HL-60/S4 (cell line): ENCODE measurements at regions not wholly inside any gene's neighbourhood (a gene's known extent, or its start where the extent isn't known, plus 50 kb on each side); places are given as distances from the start of the nearest gene placed in this dataset.
"Not testable (repeated sequence)": the region's sequence is repeated elsewhere in the genome, so short reads cannot be mapped to it uniquely, and the experiment has no call there.

Experiments
- in situ Hi-C: fragments of 300-500 bp; cut with MboI; formaldehyde crosslinking; loops from 2 replicates; pipeline ENCODE4 v1.14.3; 2022; ENCODE audit warnings: low sequenced_read_pairs

GRCh38 chr6:163867518-163868292 lies 453.2 kb downstream of the QKI start:
- in situ Hi-C loops = no loop called here

DNA sequence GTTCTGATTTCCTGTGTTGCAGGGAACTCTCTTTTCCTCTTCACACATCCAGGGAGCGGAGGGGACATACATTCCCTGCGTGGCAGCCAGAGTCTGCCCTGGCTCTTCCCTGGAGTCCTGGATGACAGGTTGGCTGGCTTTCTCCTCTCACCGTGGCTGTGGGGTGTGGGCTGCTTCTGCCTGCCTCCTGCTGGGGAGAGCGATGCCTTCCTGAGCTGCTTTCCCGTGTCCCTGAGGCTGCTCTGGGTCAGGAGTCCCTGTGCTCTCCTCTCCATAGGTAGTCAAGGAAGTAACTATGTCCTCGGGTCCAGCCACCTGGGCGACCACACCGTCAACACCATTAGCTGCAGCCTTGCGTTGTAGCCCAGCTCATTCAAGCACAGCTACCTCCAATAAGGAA lies 451.7 kb downstream of the QKI start:
- in situ Hi-C loops = no loop called here

DNA sequence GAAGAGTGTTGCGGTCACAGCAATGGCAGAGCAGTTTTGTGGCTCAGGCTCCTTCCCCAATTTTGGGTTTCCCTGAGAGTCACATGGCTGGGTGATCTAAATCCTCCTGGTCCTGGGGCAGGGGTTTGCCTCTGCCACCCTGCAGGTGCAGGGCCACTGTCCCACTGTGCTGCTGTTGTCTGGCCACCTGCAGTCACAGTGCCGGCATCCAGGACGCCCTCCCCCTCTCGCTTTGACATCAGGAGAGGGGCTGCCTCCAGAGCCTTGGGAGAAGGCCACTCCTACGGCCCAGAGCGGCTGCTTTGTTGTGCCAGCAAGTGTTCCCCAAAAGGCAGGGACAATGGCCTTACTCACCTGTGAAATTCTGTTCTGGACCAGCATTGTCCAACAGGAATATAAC lies 449.0 kb downstream of the QKI start:
- in situ Hi-C loops = no loop called here

GRCh38 chr6:163862701-163863100 lies 448.2 kb downstream of the QKI start:
- in situ Hi-C loops = no loop called here

DNA sequence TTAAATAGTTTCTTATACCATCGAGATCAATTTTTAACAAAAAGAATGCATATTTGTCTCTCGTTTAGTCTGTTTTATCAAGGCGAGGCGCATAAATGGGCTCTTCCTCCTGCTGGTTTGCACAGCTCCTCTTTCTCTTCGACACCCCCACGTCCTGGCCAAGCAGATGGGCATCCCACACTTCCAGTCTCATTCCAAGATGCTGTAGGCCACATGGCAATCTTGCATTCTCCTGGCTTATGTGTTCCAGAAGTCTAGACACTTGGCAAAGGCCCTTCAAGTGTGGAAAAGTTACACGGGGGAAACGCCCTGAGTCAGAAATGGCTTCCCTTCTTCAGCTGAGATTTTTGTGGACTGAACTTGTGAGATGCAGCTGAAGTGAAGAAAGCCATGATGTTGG lies 447.1 kb downstream of the QKI start:
- in situ Hi-C loops = no loop called here

GRCh38 chr6:163860287-163861081 lies 446.0 kb downstream of the QKI start:
- in situ Hi-C loops = no loop called here

GRCh38 chr6:163858870-163859269 lies 444.4 kb downstream of the QKI start:
- in situ Hi-C loops = not testable (repeated sequence)

DNA sequence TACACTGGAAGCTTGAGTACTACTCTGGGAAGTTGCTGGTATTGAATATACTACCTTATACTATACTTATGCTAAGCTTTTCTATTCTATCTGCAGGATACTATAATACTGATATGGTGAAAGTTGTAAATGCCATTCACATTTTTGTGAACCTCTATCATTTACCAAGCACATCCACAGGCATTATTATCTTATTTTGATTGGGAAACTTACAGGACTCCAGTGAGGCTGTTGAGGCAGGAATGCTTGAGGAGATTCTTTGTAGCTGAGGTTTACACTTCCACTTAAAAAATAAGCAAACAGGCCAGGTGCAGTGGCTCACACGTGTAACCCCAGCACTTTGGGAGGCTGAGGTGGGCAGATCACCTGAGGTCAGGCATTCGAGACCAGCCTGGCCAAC lies 442.9 kb downstream of the QKI start:
- in situ Hi-C loops = no loop called here

DNA sequence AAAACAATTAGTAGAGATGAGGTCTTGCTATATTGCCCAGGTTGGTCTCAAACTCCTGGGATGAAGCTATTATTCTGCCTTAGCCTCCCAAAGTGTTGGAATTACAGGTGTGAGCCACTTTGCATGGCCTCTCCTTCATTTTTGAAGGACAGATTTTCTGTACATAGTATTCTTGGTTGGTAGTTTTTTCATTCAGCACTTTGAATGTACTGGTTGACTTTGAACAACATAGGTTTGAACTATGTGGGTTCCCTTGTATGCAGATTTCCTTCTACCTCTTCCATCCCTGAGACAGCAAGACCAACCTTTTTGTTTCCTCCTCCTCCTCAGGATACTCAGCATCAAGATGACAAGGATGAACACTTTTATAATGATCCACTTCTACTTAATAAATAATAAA lies 436.4 kb downstream of the QKI start:
- in situ Hi-C loops = no loop called here

DNA sequence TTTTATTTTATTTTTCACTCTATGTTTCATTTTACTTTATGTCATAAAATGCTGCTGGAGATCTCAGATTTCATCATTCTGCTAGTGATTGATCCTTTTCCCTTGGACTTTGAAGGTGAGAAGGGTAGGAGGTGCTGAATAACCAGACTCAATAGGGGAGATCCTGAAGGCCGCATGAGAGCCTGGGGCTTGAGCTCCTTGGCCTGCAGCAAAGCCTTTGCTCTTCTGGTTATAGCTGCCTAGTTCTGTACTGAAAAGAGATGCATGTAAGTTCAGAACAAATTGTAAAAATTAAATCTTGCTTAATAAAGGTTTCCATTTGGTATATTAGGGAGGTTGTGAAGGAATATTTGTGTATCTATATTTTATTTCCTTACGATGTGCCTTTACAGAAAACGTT lies 430.2 kb downstream of the QKI start:
- in situ Hi-C loops = no loop called here

DNA sequence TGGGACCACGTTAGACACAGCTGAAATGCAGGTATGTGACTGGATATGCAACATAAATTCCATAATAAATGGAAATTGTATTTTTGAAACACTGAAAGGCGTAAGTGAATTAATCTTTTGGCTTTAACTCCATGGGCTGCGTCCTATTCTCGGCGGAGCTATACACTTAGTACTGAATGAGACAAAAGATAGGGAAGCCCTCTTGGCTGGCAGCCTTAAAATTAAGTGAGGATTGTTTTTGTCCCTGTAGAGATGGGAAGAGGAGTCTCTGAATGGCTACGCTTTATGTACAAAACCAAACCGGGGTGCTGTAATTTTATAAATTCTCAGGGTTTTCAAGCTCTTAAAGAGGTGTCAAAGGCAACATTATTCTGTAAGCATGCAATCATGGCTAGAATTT lies 429.8 kb downstream of the QKI start:
- in situ Hi-C loops = no loop called here

DNA sequence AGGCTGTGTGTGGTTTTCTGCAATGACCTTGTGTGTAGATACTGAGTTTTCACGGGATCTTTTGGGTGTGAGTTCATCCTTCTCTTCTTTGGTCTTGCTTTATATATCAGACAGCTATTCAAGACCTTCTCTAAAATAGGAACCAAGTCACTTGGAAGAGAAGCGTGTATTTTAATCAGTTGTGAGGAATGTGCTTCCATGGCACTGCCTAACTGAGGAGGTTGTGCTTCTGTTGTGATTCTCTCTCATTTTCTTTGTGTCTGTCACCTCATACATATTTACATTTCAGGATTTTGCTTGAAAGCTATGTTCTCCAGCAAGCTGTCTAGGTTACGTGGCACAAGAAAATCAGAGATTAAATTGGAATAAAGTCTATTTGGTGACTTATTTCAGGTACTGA lies 428.7 kb downstream of the QKI start:
- in situ Hi-C loops = no loop called here

DNA sequence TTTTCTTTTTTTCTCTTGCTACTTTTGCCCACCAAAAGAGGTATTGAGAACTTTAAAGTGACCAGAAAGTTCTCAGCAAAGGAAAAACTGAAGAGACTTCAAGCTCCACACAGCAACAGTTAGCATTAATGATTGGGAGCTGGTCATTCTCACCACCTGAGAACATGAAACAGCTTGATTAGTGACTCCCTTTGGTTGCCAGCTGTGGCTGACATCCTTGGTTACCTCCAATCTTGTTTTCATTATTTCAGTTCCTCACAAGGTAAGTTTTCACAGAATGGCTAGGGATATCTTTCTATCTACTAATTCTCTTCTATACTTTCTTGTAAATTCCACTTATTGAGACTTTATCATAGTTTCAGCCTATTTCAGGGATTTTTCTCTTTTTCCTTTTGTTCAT lies 427.9 kb downstream of the QKI start:
- in situ Hi-C loops = no loop called here

GRCh38 chr6:163841733-163842132 lies 427.2 kb downstream of the QKI start:
- in situ Hi-C loops = no loop called here

GRCh38 chr6:163841326-163841725 lies 426.8 kb downstream of the QKI start:
- in situ Hi-C loops = no loop called here

- in situ Hi-C loops = no loop called here
These were observed 426.4 kb downstream of the QKI start for GRCh38 chr6:163840880-163841279.

DNA sequence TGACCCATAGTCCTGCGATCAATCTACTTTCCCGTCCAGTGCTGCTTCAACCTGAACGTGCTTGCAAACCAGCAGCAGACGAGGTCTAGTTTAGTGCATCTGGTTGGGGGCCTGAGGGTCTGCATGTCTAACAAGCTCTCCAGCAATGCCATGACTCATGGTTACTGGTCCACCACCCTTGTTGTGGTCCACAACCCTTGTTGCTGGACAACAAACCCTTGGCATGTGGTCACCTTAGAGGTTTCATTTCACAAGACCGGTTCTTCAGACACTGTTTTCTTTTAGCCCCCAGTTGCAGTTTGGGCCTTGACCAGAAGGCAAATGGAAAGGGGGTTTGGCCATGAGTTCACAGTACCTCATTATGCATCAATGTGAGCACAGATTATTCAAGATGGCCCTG lies 424.8 kb downstream of the QKI start:
- in situ Hi-C loops = no loop called here

DNA sequence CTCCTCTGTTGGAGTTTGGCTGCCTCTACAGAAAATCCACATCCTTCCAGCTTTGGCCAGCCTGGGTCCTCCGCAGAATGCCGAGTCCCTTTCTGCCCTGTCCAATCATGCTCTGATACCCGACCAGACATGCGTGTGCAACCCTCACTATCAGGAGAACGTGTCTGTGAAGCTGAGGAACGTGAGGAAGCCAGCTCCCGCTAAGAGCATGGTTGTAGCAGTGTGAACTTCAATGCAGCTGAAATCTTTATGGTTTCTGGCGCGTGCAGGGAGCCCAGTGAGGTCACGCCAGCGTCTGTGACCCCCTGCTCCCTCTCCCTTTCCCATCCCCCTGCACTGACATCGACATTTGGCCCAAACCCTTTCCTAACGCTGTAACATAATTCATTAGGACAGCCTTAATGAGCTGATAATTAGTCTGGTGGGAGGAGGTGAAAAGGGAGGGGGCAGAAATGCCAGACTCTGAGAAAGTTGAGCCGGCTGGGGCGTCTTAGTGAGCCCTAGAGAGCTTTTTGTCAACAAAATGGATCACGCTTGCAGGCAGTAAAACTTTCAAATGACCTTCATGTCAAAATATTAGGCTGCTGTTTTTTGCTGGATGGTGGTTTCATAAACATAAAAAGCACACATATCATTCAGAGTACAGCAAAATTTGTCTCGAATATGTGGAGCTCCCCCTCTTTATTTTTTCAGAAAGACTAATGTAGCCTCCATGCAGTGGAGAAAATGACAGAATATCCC lies 423.3 kb downstream of the QKI start:
- in situ Hi-C loops = no loop called here

DNA sequence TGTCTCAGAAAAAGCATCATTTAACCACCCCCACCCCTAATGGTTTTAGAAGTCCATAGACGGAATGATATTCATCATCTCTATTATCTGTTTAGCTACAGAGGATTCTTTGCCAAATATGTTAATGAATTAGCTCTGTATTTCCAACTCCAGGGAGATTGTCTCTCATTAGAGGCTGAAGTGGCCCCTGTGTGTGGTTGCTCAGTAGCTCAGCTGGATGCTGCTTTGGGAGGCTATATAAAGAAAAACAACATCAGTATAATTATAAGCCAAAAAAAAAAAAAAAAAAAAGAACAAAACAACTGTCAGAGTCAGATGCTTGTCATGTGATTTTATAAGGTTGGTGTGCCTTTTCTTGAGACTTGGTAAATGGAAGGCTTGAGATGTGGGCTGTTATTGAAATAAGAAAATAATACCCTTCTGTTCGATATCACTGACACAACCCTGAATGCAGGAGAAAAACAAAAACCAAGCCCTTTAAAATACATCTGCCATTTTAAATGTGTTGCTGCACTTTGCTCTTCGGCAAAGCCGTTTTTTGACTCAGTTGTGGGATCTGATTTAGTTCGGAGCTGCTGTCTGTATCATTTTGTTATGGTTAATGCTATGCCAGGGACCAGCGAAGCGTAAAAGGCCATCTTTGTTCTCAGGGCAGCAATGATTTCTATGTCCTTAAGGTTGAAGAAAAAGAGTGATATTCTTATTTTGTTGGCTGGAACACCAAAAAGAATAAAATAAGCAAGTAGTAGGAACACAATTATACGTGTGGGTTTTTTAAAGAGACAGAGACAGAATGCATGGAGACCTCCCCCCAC lies 422.6 kb downstream of the QKI start:
- in situ Hi-C loops = no loop called here

DNA sequence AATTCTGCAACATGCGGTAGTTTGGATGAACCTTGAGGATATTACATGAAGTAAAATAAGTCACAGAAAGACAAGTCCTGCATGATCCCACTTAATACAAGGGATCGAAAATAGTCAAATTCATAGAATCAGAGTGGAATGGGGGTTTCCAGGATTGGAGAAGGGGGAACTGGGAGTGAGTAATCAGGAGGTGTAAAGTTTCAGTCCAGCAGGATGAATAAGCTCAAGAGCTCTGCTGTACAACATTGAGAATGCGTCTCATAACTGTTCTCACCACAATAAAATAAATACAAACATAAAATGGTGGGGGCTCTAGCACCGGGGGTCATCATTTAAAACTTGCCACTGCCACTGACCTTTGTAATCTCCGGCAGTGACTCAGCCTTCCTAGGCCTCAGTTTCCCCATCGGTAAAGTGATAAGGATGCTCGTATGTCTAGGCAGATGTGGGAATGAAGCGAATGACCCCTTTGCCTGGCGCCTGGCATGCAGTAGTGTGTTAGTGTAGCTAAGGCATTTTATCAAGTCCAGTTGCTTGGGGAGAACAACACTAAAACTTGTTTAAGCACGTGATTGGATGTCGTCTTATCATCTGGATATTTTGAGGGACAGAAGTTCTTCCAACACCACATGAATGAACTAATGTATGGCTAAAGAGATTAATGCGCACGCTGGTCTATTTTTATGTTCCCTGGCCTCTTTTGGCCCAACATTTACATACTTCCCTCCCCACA lies 421.1 kb downstream of the QKI start:
- in situ Hi-C loops = no loop called here
